ENCODE measurements at regions not wholly inside any gene's neighbourhood (a gene's known extent, or its start where the extent isn't known, plus 50 kb on each side); places are given as distances from the start of the nearest gene placed in this dataset.

DNA sequence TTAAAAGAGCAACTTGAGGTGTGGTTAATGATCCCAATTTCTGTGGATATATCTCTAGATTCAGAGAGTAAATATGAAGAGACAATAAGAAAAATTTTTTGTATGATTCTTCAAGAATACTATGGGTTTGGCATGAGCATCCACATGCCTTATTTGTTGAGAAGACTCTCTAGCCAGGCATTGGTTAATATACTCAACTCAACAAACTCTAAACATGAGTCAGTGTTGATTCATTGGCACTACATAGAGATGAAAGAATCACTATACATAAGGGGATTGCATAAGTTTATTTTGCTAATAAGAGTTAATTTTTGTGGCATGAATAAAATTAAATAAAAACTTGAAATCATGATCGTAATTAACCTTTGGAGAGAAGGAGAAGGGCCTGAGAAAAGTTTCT lies 930.2 kb upstream of the LRRTM1 start:
- DNase-seq (ENCODE audit: low spot score in 2 of 2): no peak
- Histone ChIP-seq H3K4me3 (no peak overlapping the region), H3K9me3 (no peaks in the 10 kb centered on the region), H3K27ac (no peak overlapping the region), H3K27me3 (no peaks in the 10 kb centered on the region), H3K4me1 (no peaks in the 10 kb centered on the region), H3K36me3 (no peaks in the 10 kb centered on the region)
- WGBS: 87% methylated on average over 1 of the region's 1 CpG
- no peak for TF ChIP-seq POLR2A (IDR thresholded peaks at IDR 0.05)
- TF ChIP-seq, protein P1, sequence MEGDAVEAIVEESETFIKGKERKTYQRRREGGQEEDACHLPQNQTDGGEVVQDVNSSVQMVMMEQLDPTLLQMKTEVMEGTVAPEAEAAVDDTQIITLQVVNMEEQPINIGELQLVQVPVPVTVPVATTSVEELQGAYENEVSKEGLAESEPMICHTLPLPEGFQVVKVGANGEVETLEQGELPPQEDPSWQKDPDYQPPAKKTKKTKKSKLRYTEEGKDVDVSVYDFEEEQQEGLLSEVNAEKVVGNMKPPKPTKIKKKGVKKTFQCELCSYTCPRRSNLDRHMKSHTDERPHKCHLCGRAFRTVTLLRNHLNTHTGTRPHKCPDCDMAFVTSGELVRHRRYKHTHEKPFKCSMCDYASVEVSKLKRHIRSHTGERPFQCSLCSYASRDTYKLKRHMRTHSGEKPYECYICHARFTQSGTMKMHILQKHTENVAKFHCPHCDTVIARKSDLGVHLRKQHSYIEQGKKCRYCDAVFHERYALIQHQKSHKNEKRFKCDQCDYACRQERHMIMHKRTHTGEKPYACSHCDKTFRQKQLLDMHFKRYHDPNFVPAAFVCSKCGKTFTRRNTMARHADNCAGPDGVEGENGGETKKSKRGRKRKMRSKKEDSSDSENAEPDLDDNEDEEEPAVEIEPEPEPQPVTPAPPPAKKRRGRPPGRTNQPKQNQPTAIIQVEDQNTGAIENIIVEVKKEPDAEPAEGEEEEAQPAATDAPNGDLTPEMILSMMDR (IDR thresholded peaks at IDR 0.05): no peak
- no peak for TF ChIP-seq EP300 (IDR thresholded peaks at IDR 0.05)
- TF ChIP-seq POLR2AphosphoS5 (IDR thresholded peaks at IDR 0.05): no peak

DNA sequence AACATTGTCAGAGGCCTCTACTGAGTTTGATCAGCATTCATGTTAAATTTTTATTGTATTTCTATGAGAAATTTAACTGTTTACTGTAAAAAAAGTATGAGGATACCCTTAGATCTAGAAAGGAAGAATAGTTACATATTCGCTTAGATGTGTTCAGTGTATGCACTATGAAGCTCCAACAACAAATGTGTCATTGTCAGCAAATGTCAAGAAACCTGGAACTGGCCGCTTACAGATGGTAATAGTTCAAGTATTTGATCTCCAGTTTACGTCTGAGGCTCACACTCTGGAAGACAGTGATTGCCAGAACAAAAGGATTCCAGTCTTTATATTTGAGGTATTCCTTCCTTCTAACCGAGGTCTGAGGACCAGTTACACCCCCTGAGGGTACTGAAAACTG lies 921.2 kb upstream of the LRRTM1 start:
- Histone ChIP-seq H3K4me1 (no peaks in the 10 kb centered on the region), H3K4me3 (no peak overlapping the region), H3K36me3 (no peaks in the 10 kb centered on the region), H3K9me3 (no peaks in the 10 kb centered on the region), H3K27ac (no peak overlapping the region), H3K27me3 (no peaks in the 10 kb centered on the region)
- DNase-seq (ENCODE audit: low spot score in 2 of 2): no peak
- no peak for TF ChIP-seq EP300 (IDR thresholded peaks at IDR 0.05)
- TF ChIP-seq, protein P1 (IDR thresholded peaks at IDR 0.05): no peak
- TF ChIP-seq POLR2A (IDR thresholded peaks at IDR 0.05): no peak
- TF ChIP-seq POLR2AphosphoS5 (IDR thresholded peaks at IDR 0.05): no peak
- WGBS: 50% methylated on average over 4 of the region's 4 CpGs

DNA sequence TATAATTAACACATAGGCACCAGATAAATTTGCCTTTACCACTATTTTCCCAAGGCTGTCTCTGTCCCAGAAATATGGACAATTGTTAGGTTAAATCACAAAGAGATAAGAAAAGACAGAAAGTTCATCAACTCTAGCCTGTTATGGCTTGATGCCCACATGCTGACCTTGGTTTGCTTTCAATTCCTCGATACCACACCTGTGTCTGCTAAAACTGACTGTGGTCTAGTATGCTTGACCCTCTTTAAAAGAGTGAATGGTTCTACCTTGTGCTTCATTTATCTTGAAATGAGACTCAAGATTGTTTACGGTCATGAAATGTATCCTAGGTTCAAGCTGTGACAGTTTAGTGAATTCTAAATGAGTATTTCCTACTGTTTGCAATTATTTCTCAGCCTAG lies 909.0 kb upstream of the LRRTM1 start:
- H3K4me3 ChIP-seq: no peak overlapping the region
- H3K27ac ChIP-seq: no peak overlapping the region
- no peaks in the 10 kb centered on the region for H3K36me3 ChIP-seq
- H3K4me1 ChIP-seq: no peaks in the 10 kb centered on the region
- no peaks in the 10 kb centered on the region for H3K27me3 ChIP-seq
- no peaks in the 10 kb centered on the region for H3K9me3 ChIP-seq
- no peak for DNase-seq (ENCODE audit: low spot score in 2 of 2)
- TF ChIP-seq, protein P1 (IDR thresholded peaks at IDR 0.05): no peak
- TF ChIP-seq POLR2AphosphoS5 (IDR thresholded peaks at IDR 0.05) (no peak), POLR2A (IDR thresholded peaks at IDR 0.05) (no peak), EP300 (IDR thresholded peaks at IDR 0.05) (no peak)
- 82% methylated on average over 2 of the region's 2 CpGs for WGBS

DNA sequence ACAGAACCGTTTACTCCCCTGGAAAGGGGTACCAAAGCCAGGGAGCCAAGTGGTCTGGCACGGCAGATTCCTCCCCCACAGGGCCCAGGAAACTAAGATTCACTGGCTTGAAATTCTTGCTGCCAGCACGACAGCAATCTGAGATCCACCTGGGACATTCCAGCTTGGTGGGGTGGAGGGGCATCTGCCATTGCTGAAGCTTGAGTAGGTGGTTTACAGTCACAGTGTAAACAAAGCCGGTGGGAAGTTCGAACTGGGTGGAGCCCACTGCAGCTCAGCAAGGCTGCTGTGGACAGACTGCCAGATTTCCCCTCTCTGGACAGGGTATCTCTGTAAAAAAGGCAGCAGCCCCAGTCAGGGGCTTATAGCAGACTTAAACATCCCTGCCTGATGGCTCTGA lies 901.7 kb upstream of the LRRTM1 start:
- no peak overlapping the region for H3K27ac ChIP-seq
- 55% methylated on average over 2 of the region's 5 CpGs for WGBS
- no peak overlapping the region for H3K4me3 ChIP-seq
- H3K9me3 ChIP-seq: no peaks in the 10 kb centered on the region
- TF ChIP-seq POLR2AphosphoS5 (IDR thresholded peaks at IDR 0.05): no peak
- TF ChIP-seq, protein P1 (IDR thresholded peaks at IDR 0.05): no peak
- TF ChIP-seq EP300 (IDR thresholded peaks at IDR 0.05): no peak
- TF ChIP-seq POLR2A (IDR thresholded peaks at IDR 0.05): no peak
- no peak for DNase-seq (ENCODE audit: low spot score in 2 of 2)
- H3K4me1 ChIP-seq: no peaks in the 10 kb centered on the region
- no peaks in the 10 kb centered on the region for H3K36me3 ChIP-seq
- no peaks in the 10 kb centered on the region for H3K27me3 ChIP-seq

DNA sequence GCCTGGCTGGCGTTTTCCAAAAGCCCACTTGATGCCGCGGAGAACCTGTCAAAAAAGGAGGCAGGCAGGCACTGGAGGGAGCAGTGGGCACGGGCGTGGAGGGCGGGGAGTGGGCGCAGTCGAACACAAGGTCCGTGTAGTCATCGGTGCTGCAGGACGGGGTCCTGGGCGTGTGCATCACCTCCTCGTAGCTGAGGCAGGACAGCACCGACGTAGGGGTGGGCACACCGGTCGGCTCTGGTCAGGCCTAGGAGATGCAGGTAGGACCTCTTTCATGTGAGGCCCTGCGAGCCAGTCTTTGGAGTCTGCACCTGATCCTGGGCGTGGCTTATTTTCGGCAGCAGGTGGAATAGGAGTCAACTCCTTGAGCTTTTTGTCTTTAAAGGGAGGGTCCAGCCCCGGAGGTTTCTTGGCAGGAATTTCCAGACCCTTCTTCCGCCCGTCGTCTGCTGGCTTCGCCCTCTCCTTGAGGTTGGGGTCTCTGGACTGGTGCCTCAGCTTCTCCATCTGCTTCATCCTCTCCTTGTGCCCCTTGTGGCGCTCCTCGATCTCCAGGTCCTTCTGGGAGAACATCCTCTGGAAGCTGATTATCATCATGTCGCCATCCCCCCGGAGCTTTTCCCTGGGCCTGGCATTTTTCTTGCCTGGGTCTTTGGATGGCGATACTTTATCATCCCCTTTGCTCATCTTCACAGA lies 892.5 kb upstream of the LRRTM1 start:
- H3K36me3 ChIP-seq: no peaks in the 10 kb centered on the region
- DNase-seq (ENCODE audit: low spot score in 2 of 2): no peak
- TF ChIP-seq EP300 (IDR thresholded peaks at IDR 0.05): no peak
- H3K4me1 ChIP-seq: no peaks in the 10 kb centered on the region
- H3K27me3 ChIP-seq: no peaks in the 10 kb centered on the region
- H3K27ac ChIP-seq: no peak overlapping the region
- H3K9me3 ChIP-seq: peaks cover 30% of the 10 kb centered on the region
- 94% methylated on average over 30 of the region's 30 CpGs for WGBS
- H3K4me3 ChIP-seq: no peak overlapping the region

DNA sequence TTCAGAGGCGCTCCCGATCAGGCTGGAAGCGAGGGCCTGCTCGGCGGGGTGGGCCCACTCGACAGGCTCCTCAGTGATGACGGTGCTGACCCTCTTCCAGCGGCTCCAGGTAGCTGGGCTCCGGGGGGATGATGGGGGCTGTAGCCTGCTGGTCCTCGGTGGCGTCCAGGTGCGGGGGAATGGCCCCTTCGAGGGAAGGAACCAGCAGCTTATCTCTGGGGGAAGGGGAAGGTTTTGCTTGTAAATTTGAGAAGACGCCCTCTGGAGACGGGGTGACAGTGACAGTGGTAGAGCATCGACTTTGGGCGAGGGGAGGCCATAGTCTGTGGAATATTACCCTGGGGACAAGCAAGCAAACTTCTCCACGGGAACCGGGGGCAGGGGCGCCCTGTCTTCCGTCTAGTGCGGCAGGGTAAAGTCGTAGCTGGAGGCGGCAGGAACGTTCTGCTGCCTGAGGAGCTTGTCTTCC lies 891.9 kb upstream of the LRRTM1 start:
- Histone ChIP-seq H3K36me3 (no peaks in the 10 kb centered on the region), H3K27ac (no peak overlapping the region), H3K4me3 (no peak overlapping the region), H3K27me3 (no peaks in the 10 kb centered on the region), H3K4me1 (no peaks in the 10 kb centered on the region), H3K9me3 (peaks cover 30% of the 10 kb centered on the region)
- TF ChIP-seq POLR2AphosphoS5 (IDR thresholded peaks at IDR 0.05) (no peak), EP300 (IDR thresholded peaks at IDR 0.05) (no peak), POLR2A (IDR thresholded peaks at IDR 0.05) (no peak)
- no peak for DNase-seq (ENCODE audit: low spot score in 2 of 2)
- WGBS: 94% methylated on average over 25 of the region's 25 CpGs
